OCI-LY3 (cell line): ENCODE measurements at regions not wholly inside any gene's neighbourhood (a gene's known extent, or its start where the extent isn't known, plus 50 kb on each side); places are given as distances from the start of the nearest gene placed in this dataset.

Source experiments
- H2AFZ ChIP-seq: fragments of 200-600, 300-600 bp; shearing (Covaris generic); 2 replicates; pipeline ENCODE4 v1.6.0; 2014; ENCODE audit warnings: antibody characterized with exemption, low read depth, low read length
- H3K27ac ChIP-seq: fragments of 200-600, 300-600 bp; sonication (generic); 2 replicates; pipeline ENCODE4 v1.5.1; 2014; ENCODE audit warnings: mild to moderate bottlenecking, low read length, moderate library complexity, mixed read lengths
- H3K27me3 ChIP-seq: fragments of 200-600, 300-600 bp; sonication (generic); 2 replicates; pipeline ENCODE4 v1.6.1; 2014; ENCODE audit warnings: low read depth, low read length, mixed read lengths
- H3K36me3 ChIP-seq: fragments of 200-600, 300-600 bp; sonication (generic); replicated peaks from 2 replicates; pipeline ENCODE3; 2014; ENCODE audit warnings: low read depth, low read length, mixed read lengths
- H3K4me1 ChIP-seq: fragments of 300-600, 200-600 bp; sonication (generic); 2 replicates; pipeline ENCODE4 v1.6.1; 2014; ENCODE audit warnings: low read length, mixed read lengths
- H3K4me2 ChIP-seq: fragments of 200-600, 300-600 bp; sonication (generic); 2 replicates; pipeline ENCODE4 v1.6.1; 2014; ENCODE audit warnings: low read length, mixed read lengths
- H3K4me3 ChIP-seq: fragments of 300-600, 200-600 bp; sonication (generic); 2 replicates; pipeline ENCODE4 v1.5.1; 2014; ENCODE audit warnings: antibody characterized with exemption, mild to moderate bottlenecking, low read length, moderate library complexity
- H3K79me2 ChIP-seq: fragments of 300-600, 200-600 bp; shearing (Covaris generic); 2 replicates; pipeline ENCODE4 v1.6.1; 2014; ENCODE audit warnings: mild to moderate bottlenecking, low read length, mixed read lengths
- H3K9ac ChIP-seq: fragments of 300-600, 200-600 bp; shearing (Covaris generic); 2 replicates; pipeline ENCODE4 v1.6.0; 2014; ENCODE audit warnings: mild to moderate bottlenecking, low read length, moderate library complexity
- H3K9me3 ChIP-seq: fragments of 200-600, 300-600 bp; shearing (Covaris generic); 2 replicates; pipeline ENCODE4 v1.6.1; 2014; ENCODE audit warnings: low read length, mixed read lengths; ENCODE audit not compliant: insufficient read depth
- H4K20me1 ChIP-seq: fragments of 200-600, 300-600 bp; sonication (generic); 2 replicates; pipeline ENCODE4 v1.6.1; 2016; ENCODE audit warnings: low read length, mixed read lengths; ENCODE audit not compliant: insufficient read depth
- CTCF ChIP-seq: fragments of 200-600, 300-600 bp; sonication (generic); IDR thresholded peaks from 2 replicates; pipeline ENCODE4 v1.5.1; 2014; ENCODE audit warnings: antibody characterized with exemption, low read length, low read depth
- EZH2phosphoT487 ChIP-seq: fragments of 200-600 bp; shearing (Covaris generic); IDR thresholded peaks from 2 replicates; pipeline ENCODE4 v1.6.1; 2018; ENCODE audit warnings: antibody characterized with exemption, mixed run types, low read depth

- no peaks in the 10 kb centered on the region for H3K4me1 ChIP-seq
- H3K27ac ChIP-seq = no peak overlapping the region
- no peaks in the 10 kb centered on the region for H4K20me1 ChIP-seq
- no peaks in the 10 kb centered on the region for H3K27me3 ChIP-seq
- no peak overlapping the region for H3K4me2 ChIP-seq
- no peak overlapping the region for H3K9ac ChIP-seq
- no peaks in the 10 kb centered on the region for H3K79me2 ChIP-seq
- H3K9me3 ChIP-seq = peaks cover 4% of the 10 kb centered on the region; the same call in 1 of the 2 replicates
- H3K36me3 ChIP-seq = peaks cover 4% of the 10 kb centered on the region
- no peak overlapping the region for H3K4me3 ChIP-seq
- TF ChIP-seq CTCF (no peak), EZH2phosphoT487 (no peak)
- H2AFZ ChIP-seq = no peak overlapping the region
Measured at GRCh38 chr6:115067690-115068447, 725.0 kb upstream of the HS3ST5 start.

DNA sequence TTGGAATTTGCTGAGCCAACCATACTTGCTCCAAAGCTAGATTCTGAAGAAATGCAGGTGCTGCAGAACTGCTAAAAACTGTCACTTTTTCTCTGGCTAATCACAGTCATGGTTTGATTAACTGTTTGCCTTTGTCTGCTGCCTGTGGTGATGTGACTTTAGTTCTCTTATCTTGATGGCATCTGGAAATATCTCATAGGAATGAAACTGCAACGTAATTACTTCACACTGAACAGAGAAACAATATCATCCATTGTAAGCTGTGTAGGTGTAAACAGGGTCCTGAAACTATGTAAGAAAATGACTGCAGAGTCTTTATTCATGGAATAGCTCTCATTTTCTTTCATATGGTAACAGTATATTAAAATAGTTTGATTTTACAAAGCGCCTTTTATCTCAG lies 721.9 kb upstream of the HS3ST5 start:
- Histone ChIP-seq H3K9ac (no peak overlapping the region), H3K4me3 (no peak overlapping the region), H3K4me2 (no peak overlapping the region), H3K36me3 (no peaks in the 10 kb centered on the region), H3K79me2 (no peaks in the 10 kb centered on the region), H3K27ac (no peak overlapping the region), H4K20me1 (no peaks in the 10 kb centered on the region), H2AFZ (no peak overlapping the region), H3K9me3 (no peaks in the 10 kb centered on the region), H3K4me1 (no peaks in the 10 kb centered on the region), H3K27me3 (no peaks in the 10 kb centered on the region)
- TF ChIP-seq CTCF (no peak), EZH2phosphoT487 (no peak)

GRCh38 chr6:115060581-115060980 lies 717.8 kb upstream of the HS3ST5 start:
- TF ChIP-seq CTCF = no peak
- no peak for TF ChIP-seq EZH2phosphoT487
- Histone ChIP-seq H4K20me1 (no peaks in the 10 kb centered on the region), H3K4me1 (peaks cover 13% of the 10 kb centered on the region), H3K79me2 (no peaks in the 10 kb centered on the region), H3K9me3 (no peaks in the 10 kb centered on the region), H2AFZ (no peak overlapping the region), H3K9ac (no peak overlapping the region), H3K27ac (no peak overlapping the region), H3K36me3 (no peaks in the 10 kb centered on the region), H3K4me3 (no peak overlapping the region), H3K27me3 (no peaks in the 10 kb centered on the region), H3K4me2 (no peak overlapping the region)

- Histone ChIP-seq H2AFZ (no peak overlapping the region), H4K20me1 (no peaks in the 10 kb centered on the region), H3K4me1 (peaks cover 33% of the 10 kb centered on the region), H3K9ac (no peak overlapping the region), H3K79me2 (no peaks in the 10 kb centered on the region), H3K27ac (no peak overlapping the region), H3K27me3 (no peaks in the 10 kb centered on the region), H3K4me2 (no peak overlapping the region), H3K9me3 (no peaks in the 10 kb centered on the region), H3K4me3 (no peak overlapping the region), H3K36me3 (no peaks in the 10 kb centered on the region)
- no peak for TF ChIP-seq EZH2phosphoT487
- no peak for TF ChIP-seq CTCF
Measured at GRCh38 chr6:115058414-115059211, 715.8 kb upstream of the HS3ST5 start.
